Right lobe of liver (tissue), 6 donors: ENCODE measurements at regions not wholly inside any gene's neighbourhood (a gene's known extent, or its start where the extent isn't known, plus 50 kb on each side); places are given as distances from the start of the nearest gene placed in this dataset.

ENCODE experiments used
- ATAC-seq, 4 donors: fragments of 200-7000 bp; cut with Tn5 transposase; one replicate each; pipeline ENCODE4 v1.9.1; 2020; ENCODE audit warnings: mild to moderate bottlenecking in 4 of 4, moderate library complexity in 4 of 4
- DNase-seq, 3 donors: peaks; one replicate each; pipeline ENCODE4 v3.0.0-alpha.2; 2020
- H3K27ac ChIP-seq, 3 donors: fragments of 200-600 bp; one replicate each; pipeline ENCODE4 v1.8.0; 2022
- H3K27me3 ChIP-seq, 2 donors: fragments of 200-600 bp; one replicate each; pipeline ENCODE4 v1.8.0; 2022
- H3K36me3 ChIP-seq, 4 donors: fragments of 200-600 bp; sonication (generic) in 1 of 4; one replicate each; pipeline versions ENCODE4 v1.5.1 to v1.8.0; 2017 to 2022; ENCODE audit warnings: control low read depth in 1 of 4
- H3K4me1 ChIP-seq, 4 donors: fragments of 200-600 bp; sonication (generic) in 1 of 4; one replicate each; pipeline versions ENCODE4 v1.5.1 to v1.8.0; 2017 to 2022; ENCODE audit warnings: control low read depth in 1 of 4
- H3K4me3 ChIP-seq, 3 donors: fragments of 200-600 bp; one replicate each; pipeline ENCODE4 v1.8.0; 2022
- H3K9me3 ChIP-seq, 4 donors: fragments of 200-600 bp; sonication (generic) in 1 of 4; one replicate each; pipeline versions ENCODE4 v1.5.1 to v1.8.0; 2017 to 2022; ENCODE audit warnings: control low read depth in 1 of 4
- POLR2A ChIP-seq: fragments of 450-650 bp; IDR thresholded peaks from one replicate; pipeline ENCODE4 v1.6.1; 2017; ENCODE audit warnings: antibody characterized with exemption, mild to moderate bottlenecking
- WGBS: methylation state at CpG from one replicate; pipeline ENCODE4 v1.1.6; 2018; ENCODE audit warnings: low coverage, low lambda C conversion rate; ENCODE audit not compliant: insufficient coverage; ENCODE audit errors: missing lambda C conversion rate; 5-methylcytosine and 5-hydroxymethylcytosine counted together
- intact Hi-C, 2 donors: fragments of 100-400 bp; cut with DNase I; formaldehyde crosslinking; loops; one replicate each; pipeline versions ENCODE4 v1.11.2 to v1.14.1; 2022
- TF ChIP-seq, protein P1 (sequence below), 4 donors: fragments of 200-600 bp in 3 of 4; fragments of 450-650 bp in 1 of 4; IDR thresholded peaks; one replicate each; pipeline versions ENCODE4 v1.5.1 to v1.8.0; 2016 to 2022; ENCODE audit warnings: antibody characterized with exemption in 4 of 4, mild to moderate bottlenecking in 2 of 4
- donor health status: DM: no; HTN: yes; CAD: no.
- donor health status: DM: no; HTN: no; CAD: no.
- donor health status: DM: no; HTN: no; CAD: no.
- donor health status: DM: no; HTN: yes; CAD: no.
- donor health status: DM: no; HTN: yes; CAD: no.

DNA sequence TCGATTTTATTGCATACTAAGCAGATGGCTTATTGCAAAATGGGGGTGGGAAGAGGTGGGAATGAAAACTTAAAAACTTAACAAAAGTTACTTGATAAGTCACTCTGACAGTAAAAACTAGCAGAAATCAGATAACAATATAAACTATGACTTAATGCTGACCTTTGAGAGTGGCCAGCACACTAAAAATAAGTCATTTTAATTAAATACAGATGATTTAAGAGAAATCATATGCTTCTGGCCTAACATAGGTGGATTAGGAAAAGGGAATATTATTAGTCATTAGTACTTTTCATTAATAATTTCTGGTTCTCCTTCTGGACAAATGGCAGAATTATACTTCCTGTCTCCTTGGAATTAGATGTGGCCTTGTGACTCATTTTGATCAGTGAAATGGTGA, 756.7 kb downstream of the PCDH19 start:
- intact Hi-C loops: no loop called here
- no peak for TF ChIP-seq POLR2A
- TF ChIP-seq, protein P1, sequence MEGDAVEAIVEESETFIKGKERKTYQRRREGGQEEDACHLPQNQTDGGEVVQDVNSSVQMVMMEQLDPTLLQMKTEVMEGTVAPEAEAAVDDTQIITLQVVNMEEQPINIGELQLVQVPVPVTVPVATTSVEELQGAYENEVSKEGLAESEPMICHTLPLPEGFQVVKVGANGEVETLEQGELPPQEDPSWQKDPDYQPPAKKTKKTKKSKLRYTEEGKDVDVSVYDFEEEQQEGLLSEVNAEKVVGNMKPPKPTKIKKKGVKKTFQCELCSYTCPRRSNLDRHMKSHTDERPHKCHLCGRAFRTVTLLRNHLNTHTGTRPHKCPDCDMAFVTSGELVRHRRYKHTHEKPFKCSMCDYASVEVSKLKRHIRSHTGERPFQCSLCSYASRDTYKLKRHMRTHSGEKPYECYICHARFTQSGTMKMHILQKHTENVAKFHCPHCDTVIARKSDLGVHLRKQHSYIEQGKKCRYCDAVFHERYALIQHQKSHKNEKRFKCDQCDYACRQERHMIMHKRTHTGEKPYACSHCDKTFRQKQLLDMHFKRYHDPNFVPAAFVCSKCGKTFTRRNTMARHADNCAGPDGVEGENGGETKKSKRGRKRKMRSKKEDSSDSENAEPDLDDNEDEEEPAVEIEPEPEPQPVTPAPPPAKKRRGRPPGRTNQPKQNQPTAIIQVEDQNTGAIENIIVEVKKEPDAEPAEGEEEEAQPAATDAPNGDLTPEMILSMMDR (IDR thresholded peaks at IDR 0.05): no peak
- Histone ChIP-seq H3K4me1 (no peaks in the 10 kb centered on the region), H3K27me3 (no peaks in the 10 kb centered on the region), H3K36me3 (no peaks in the 10 kb centered on the region), H3K4me3 (no peak overlapping the region), H3K27ac (no peak overlapping the region), H3K9me3 (no peaks in the 10 kb centered on the region)
- no peak for ATAC-seq
- 43% methylated on average over 1 of the region's 1 CpG for WGBS
- DNase-seq: no peak

DNA sequence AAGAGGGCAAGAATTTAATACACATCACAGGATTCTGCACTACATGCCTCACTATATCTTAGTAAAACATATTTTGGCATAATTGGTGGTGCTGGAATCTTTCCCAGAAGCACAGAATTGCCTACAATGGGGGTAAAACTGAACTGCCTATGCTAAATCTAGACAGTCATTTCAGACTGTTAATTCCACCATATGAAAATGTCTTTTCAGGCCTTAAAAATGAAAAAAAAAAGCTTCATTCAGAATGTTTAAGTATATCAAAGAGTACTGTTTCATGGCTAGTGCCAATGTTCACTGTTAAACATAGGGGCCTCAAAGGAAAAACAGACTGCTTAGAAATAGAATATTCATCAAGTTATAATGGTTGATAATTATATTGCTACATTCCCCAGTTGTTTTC, 797.0 kb downstream of the PCDH19 start:
- intact Hi-C loops: no loop called here
- Histone ChIP-seq H3K36me3 (no peaks in the 10 kb centered on the region), H3K4me1 (no peaks in the 10 kb centered on the region), H3K27me3 (no peaks in the 10 kb centered on the region), H3K27ac (no peak overlapping the region), H3K9me3 (no peaks in the 10 kb centered on the region), H3K4me3 (no peak overlapping the region)
- no peak for DNase-seq
- no peak for ATAC-seq
- TF ChIP-seq, protein P1 (IDR thresholded peaks at IDR 0.05): no peak
- TF ChIP-seq POLR2A: no peak

DNA sequence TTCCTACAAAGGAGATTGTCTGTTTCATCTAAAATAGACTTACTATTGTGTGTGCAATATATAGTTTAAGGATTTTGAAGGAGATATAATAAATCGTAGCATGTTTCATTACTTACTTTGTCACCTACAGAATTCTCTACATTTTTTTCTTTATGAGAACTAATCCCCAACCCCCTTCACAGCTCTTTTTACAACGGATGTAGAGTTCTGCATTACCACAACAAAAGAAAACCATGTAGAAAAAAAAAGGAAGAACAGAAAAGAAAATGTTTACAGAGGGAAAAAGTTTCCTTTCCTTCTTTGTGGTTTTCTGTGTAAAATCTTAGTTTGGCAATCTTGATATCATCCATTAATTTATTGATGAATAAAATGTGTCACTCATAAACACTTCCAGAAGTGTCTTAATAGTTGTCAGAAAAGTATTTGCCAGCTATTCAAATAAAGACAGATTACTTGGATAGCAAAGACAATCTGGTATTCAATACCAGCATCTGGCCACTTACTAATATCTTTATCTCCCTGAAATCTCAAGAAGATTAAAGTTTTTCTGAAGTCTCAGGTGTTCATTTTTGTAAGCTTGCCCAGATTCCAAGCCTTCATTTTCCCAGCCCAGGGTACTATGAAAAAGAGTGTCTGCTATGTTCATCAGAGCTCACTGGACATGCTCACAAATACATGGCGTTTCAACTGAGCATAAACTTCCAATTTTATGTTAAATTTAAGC, 806.8 kb downstream of the PCDH19 start:
- WGBS: 24% methylated on average over 3 of the region's 3 CpGs
- no peaks in the 10 kb centered on the region for H3K4me1 ChIP-seq

DNA sequence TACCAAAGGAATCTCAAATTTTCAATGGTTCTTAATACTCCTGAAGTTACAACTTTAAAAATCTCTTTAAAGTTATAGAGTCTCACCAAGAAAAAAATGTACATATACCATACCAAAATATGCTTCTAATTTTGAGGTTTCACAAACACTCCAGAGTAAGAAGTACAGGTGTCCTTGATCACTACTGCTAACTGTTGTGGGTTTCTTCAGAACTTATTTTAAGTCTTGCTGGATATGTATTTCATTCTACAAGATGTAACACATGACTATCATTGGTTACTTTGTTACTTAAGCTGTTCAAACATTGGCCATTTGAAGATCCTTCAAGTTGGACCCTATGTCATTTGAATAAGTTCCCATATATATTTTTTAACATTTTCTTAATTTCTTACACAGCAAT, 808.0 kb downstream of the PCDH19 start:
- Histone ChIP-seq H3K27me3 (no peaks in the 10 kb centered on the region), H3K36me3 (no peaks in the 10 kb centered on the region), H3K27ac (no peak overlapping the region), H3K9me3 (no peaks in the 10 kb centered on the region), H3K4me1 (no peaks in the 10 kb centered on the region), H3K4me3 (no peak overlapping the region)
- DNase-seq (no peak), ATAC-seq (no peak)
- intact Hi-C loops: no loop called here
- TF ChIP-seq, protein P1 (IDR thresholded peaks at IDR 0.05): no peak
- no peak for TF ChIP-seq POLR2A

More for the DNA sequence above, 806.8 kb downstream of the PCDH19 start:
- DNase-seq (no peak), ATAC-seq (no peak)
- H3K9me3 ChIP-seq: no peaks in the 10 kb centered on the region
- H3K4me3 ChIP-seq: no peak overlapping the region
- no peak for TF ChIP-seq POLR2A
- TF ChIP-seq, protein P1 (IDR thresholded peaks at IDR 0.05): no peak
- intact Hi-C loops: no loop called here
- no peaks in the 10 kb centered on the region for H3K27me3 ChIP-seq
- no peaks in the 10 kb centered on the region for H3K36me3 ChIP-seq
- no peak overlapping the region for H3K27ac ChIP-seq

DNA sequence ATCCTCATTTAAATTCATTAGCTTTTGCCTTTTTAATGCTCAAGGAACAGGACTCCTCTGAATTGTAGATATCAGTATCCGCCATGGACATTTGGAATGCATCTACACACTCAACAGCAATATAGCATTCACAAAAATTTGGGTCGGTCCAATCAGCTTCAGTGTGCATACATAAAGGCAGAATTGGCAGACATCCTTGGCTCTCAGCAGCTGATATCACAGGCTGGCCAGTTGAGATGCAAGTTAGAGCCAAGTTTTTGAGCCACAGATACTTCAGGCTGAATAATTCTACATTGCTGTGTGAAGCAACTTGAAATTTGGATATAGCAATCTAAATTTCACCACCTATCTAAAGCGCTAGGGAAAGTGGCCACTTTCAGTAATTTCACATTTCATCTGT, 821.1 kb downstream of the PCDH19 start:
- Histone ChIP-seq H3K9me3 (no peaks in the 10 kb centered on the region), H3K4me1 (no peaks in the 10 kb centered on the region), H3K27ac (no peak overlapping the region), H3K27me3 (no peaks in the 10 kb centered on the region), H3K36me3 (no peaks in the 10 kb centered on the region), H3K4me3 (no peak overlapping the region)
- no peak for ATAC-seq
- intact Hi-C loops: no loop called here
- no peak for DNase-seq
- 68% methylated on average over 3 of the region's 3 CpGs for WGBS
- no peak for TF ChIP-seq POLR2A
- TF ChIP-seq, protein P1 (IDR thresholded peaks at IDR 0.05): no peak
